ENCODE measurements at regions not wholly inside any gene's neighbourhood (a gene's known extent, or its start where the extent isn't known, plus 50 kb on each side); places are given as distances from the start of the nearest gene placed in this dataset.

- H2AFZ ChIP-seq (replicated peaks) = no peak overlapping the region
- DNase-seq (ENCODE audit: low spot score) = no peak
- no peak overlapping the region for H3K27ac Mint-ChIP-seq
Observed at GRCh38 chr5:136907371-136907770, 542.0 kb upstream of the TRPC7 start.

GRCh38 chr5:136906545-136906944, 541.2 kb upstream of the TRPC7 start:
- Histone ChIP-seq H3K36me3 (no peaks in the 10 kb centered on the region), H3K4me3 (no peak overlapping the region), H3K27me3 (no peaks in the 10 kb centered on the region), H3K4me2 (no peak overlapping the region), H3K9ac (no peak overlapping the region), H3K9me3 (ENCODE audit: low read depth) (no peaks in the 10 kb centered on the region), H4K20me1 (ENCODE audit: low read depth) (no peaks in the 10 kb centered on the region), H3K27ac (no peak overlapping the region), H3K4me1 (peaks cover 24% of the 10 kb centered on the region), H2AFZ (replicated peaks) (no peak overlapping the region), H3K79me2 (ENCODE audit: low read depth) (no peaks in the 10 kb centered on the region), H3F3A (ENCODE audit: low read depth) (no peaks in the 10 kb centered on the region)
- DNase-seq (ENCODE audit: low spot score) = no peak
- no peak for TF ChIP-seq EZH2 (IDR thresholded peaks at IDR 0.05)
- TF ChIP-seq CTCF (IDR thresholded peaks at IDR 0.05) = no peak
- no peak for TF ChIP-seq EZH2phosphoT487 (IDR thresholded peaks at IDR 0.05)
- Mint-ChIP-seq H3K36me3 (no peaks in the 10 kb centered on the region), H3K4me1 (peaks cover 39% of the 10 kb centered on the region), H3K27me3 (ENCODE audit: insufficient read depth, low read depth) (peaks cover 4% of the 10 kb centered on the region), H3K9me3 (no peaks in the 10 kb centered on the region), H3K27ac (no peak overlapping the region), H3K4me3 (no peak overlapping the region)

More at GRCh38 chr5:136907371-136907770, 542.0 kb upstream of the TRPC7 start:
- Histone ChIP-seq H3K4me1 (peaks cover 24% of the 10 kb centered on the region), H3K9me3 (ENCODE audit: low read depth) (no peaks in the 10 kb centered on the region), H3K9ac (no peak overlapping the region), H3K27ac (no peak overlapping the region), H3K36me3 (no peaks in the 10 kb centered on the region), H3K4me3 (no peak overlapping the region), H4K20me1 (ENCODE audit: low read depth) (no peaks in the 10 kb centered on the region), H3K4me2 (no peak overlapping the region), H3F3A (ENCODE audit: low read depth) (no peaks in the 10 kb centered on the region), H3K27me3 (no peaks in the 10 kb centered on the region), H3K79me2 (ENCODE audit: low read depth) (no peaks in the 10 kb centered on the region)
- no peak for TF ChIP-seq CTCF (IDR thresholded peaks at IDR 0.05)
- no peak for TF ChIP-seq EZH2 (IDR thresholded peaks at IDR 0.05)
- TF ChIP-seq EZH2phosphoT487 (IDR thresholded peaks at IDR 0.05) = no peak
- H3K36me3 Mint-ChIP-seq = no peaks in the 10 kb centered on the region
- no peaks in the 10 kb centered on the region for H3K9me3 Mint-ChIP-seq
- no peak overlapping the region for H3K4me3 Mint-ChIP-seq
- H3K27me3 Mint-ChIP-seq (ENCODE audit: insufficient read depth, low read depth) = peaks cover 4% of the 10 kb centered on the region
- peaks cover 39% of the 10 kb centered on the region for H3K4me1 Mint-ChIP-seq

GRCh38 chr5:136905571-136905970, 540.2 kb upstream of the TRPC7 start:
- H3K4me3 ChIP-seq = no peak overlapping the region
- H3K9me3 Mint-ChIP-seq = peaks cover 8% of the 10 kb centered on the region
- no peaks in the 10 kb centered on the region for H3K27me3 ChIP-seq
- no peak overlapping the region for H3K4me3 Mint-ChIP-seq
- no peaks in the 10 kb centered on the region for H3K79me2 ChIP-seq (ENCODE audit: low read depth)
- H3F3A ChIP-seq (ENCODE audit: low read depth) = no peaks in the 10 kb centered on the region
- no peaks in the 10 kb centered on the region for H4K20me1 ChIP-seq (ENCODE audit: low read depth)
- H3K27me3 Mint-ChIP-seq (ENCODE audit: insufficient read depth, low read depth) = peaks cover 4% of the 10 kb centered on the region
- no peaks in the 10 kb centered on the region for H3K36me3 ChIP-seq
- no peak for DNase-seq (ENCODE audit: low spot score)
- no peak overlapping the region for H3K4me2 ChIP-seq
- no peak overlapping the region for H3K27ac Mint-ChIP-seq
- no peak overlapping the region for H3K9ac ChIP-seq
- TF ChIP-seq EZH2phosphoT487 (IDR thresholded peaks at IDR 0.05) (no peak), CTCF (IDR thresholded peaks at IDR 0.05) (no peak), EZH2 (IDR thresholded peaks at IDR 0.05) (no peak)
- peaks cover 24% of the 10 kb centered on the region for H3K4me1 ChIP-seq
- no peak overlapping the region for H2AFZ ChIP-seq (replicated peaks)
- H3K27ac ChIP-seq = no peak overlapping the region
- H3K9me3 ChIP-seq (ENCODE audit: low read depth) = no peaks in the 10 kb centered on the region
- peaks cover 37% of the 10 kb centered on the region for H3K4me1 Mint-ChIP-seq
- no peaks in the 10 kb centered on the region for H3K36me3 Mint-ChIP-seq

All from neural progenitor cell (in vitro differentiated cells).